SK-N-MC (cell line): ENCODE measurements at regions not wholly inside any gene's neighbourhood (a gene's known extent, or its start where the extent isn't known, plus 50 kb on each side); places are given as distances from the start of the nearest gene placed in this dataset.
"Not testable (repeated sequence)": the region's sequence is repeated elsewhere in the genome, so short reads cannot be mapped to it uniquely, and the experiment has no call there.

ENCODE experiments used
- DNase-seq: peaks from one replicate; pipeline ENCODE4 v3.0.0-alpha.2; 2011; ENCODE audit warnings: low read depth, low spot score
- H3K27ac ChIP-seq: fragments of 200-600 bp; sonication (generic); 2 replicates; pipeline ENCODE4 v1.5.1; 2016; ENCODE audit warnings: mixed run types
- H3K36me3 ChIP-seq: fragments of 200-600 bp; sonication (generic); 2 replicates; pipeline ENCODE4 v1.6.1; 2017; ENCODE audit warnings: antibody characterized with exemption, low read length, mixed read lengths; ENCODE audit not compliant: insufficient read depth
- H3K4me3 ChIP-seq: fragments of 200-600 bp; sonication (generic); 2 replicates; pipeline ENCODE4 v1.5.1; 2016
- H3K9ac ChIP-seq: fragments of 200-600 bp; sonication (generic); 2 replicates; pipeline ENCODE4 v1.8.0; 2017; ENCODE audit warnings: mixed run types, mixed read lengths; ENCODE audit not compliant: insufficient read length
- H3K9me3 ChIP-seq: fragments of 200-600 bp; sonication (generic); 2 replicates; pipeline ENCODE4 v1.6.1; 2017; ENCODE audit warnings: low read depth, mild to moderate bottlenecking, antibody characterized with exemption, low read length, moderate library complexity, mixed read lengths
- EZH2 ChIP-seq: fragments of 200-600 bp; sonication (generic); IDR thresholded peaks from one replicate; pipeline ENCODE4 v1.6.1; 2017; ENCODE audit warnings: antibody characterized with exemption
- FOXP2 ChIP-seq: optimal IDR thresholded peaks from 2 replicates; pipeline ENCODE3; 2011; ENCODE audit warnings: mild to moderate bottlenecking, moderate library complexity; ENCODE audit not compliant: insufficient read depth; ENCODE audit errors: extremely low read length, control extremely low read depth
- POLR2AphosphoS5 ChIP-seq: IDR thresholded peaks from 2 replicates; pipeline ENCODE4 v1.6.1; 2012; ENCODE audit warnings: mild to moderate bottlenecking, low read depth, low read length, borderline replicate concordance

GRCh38 chr14:86780461-86780860, 1212.5 kb downstream of the GALC start:
- peak; percentile 81 for DNase-seq
- Histone ChIP-seq H3K4me3 (peak overlapping the region; percentile 1; the same call in 1 of the 2 replicates), H3K9ac (no peak overlapping the region), H3K9me3 (no peaks in the 10 kb centered on the region), H3K27ac (peak overlapping the region; percentile 60), H3K36me3 (no peaks in the 10 kb centered on the region)
- TF ChIP-seq POLR2AphosphoS5 (peak; percentile 19; the same call in 1 of the 2 replicates), FOXP2 (no peak)

GRCh38 chr14:86779416-86779815, 1213.6 kb downstream of the GALC start:
- Histone ChIP-seq H3K27ac (no peak overlapping the region), H3K9me3 (no peaks in the 10 kb centered on the region), H3K4me3 (no peak overlapping the region), H3K36me3 (no peaks in the 10 kb centered on the region), H3K9ac (no peak overlapping the region)
- DNase-seq, result no peak
- TF ChIP-seq EZH2, result no peak
- no peak for TF ChIP-seq FOXP2
- TF ChIP-seq POLR2AphosphoS5, result no peak

- no peak overlapping the region for H3K9ac ChIP-seq
- no peak for DNase-seq
- no peak overlapping the region for H3K4me3 ChIP-seq
- H3K9me3 ChIP-seq, result no peaks in the 10 kb centered on the region
- no peaks in the 10 kb centered on the region for H3K36me3 ChIP-seq
- no peak overlapping the region for H3K27ac ChIP-seq
- TF ChIP-seq EZH2 (no peak), FOXP2 (no peak), POLR2AphosphoS5 (no peak)
These were observed 1214.9 kb downstream of the GALC start for GRCh38 chr14:86777963-86778602.

- not testable (repeated sequence) for H3K9ac ChIP-seq, H3K9me3 ChIP-seq, DNase-seq, H3K36me3 ChIP-seq, H3K27ac ChIP-seq, H3K4me3 ChIP-seq
These were observed 1217.1 kb downstream of the GALC start for GRCh38 chr14:86775896-86776295.

- H3K9ac ChIP-seq, result no peak overlapping the region
- no peaks in the 10 kb centered on the region for H3K36me3 ChIP-seq
- H3K4me3 ChIP-seq, result no peak overlapping the region
- no peak for DNase-seq
- H3K9me3 ChIP-seq, result no peaks in the 10 kb centered on the region
- no peak overlapping the region for H3K27ac ChIP-seq
- TF ChIP-seq FOXP2, result no peak
- no peak for TF ChIP-seq POLR2AphosphoS5
- TF ChIP-seq EZH2, result no peak
These were observed 1218.1 kb downstream of the GALC start for GRCh38 chr14:86774916-86775315.

- no peak for DNase-seq
- Histone ChIP-seq H3K36me3 (no peaks in the 10 kb centered on the region), H3K9ac (no peak overlapping the region), H3K27ac (no peak overlapping the region), H3K9me3 (no peaks in the 10 kb centered on the region), H3K4me3 (no peak overlapping the region)
- TF ChIP-seq EZH2 (no peak), POLR2AphosphoS5 (no peak), FOXP2 (no peak)
These were observed 1220.9 kb downstream of the GALC start for GRCh38 chr14:86772075-86772474.

GRCh38 chr14:86770186-86770585, 1222.8 kb downstream of the GALC start:
- no peak overlapping the region for H3K4me3 ChIP-seq
- no peak overlapping the region for H3K27ac ChIP-seq
- H3K36me3 ChIP-seq, result no peaks in the 10 kb centered on the region
- no peaks in the 10 kb centered on the region for H3K9me3 ChIP-seq
- H3K9ac ChIP-seq, result no peak overlapping the region
- TF ChIP-seq FOXP2 (no peak), POLR2AphosphoS5 (no peak), EZH2 (no peak)
- no peak for DNase-seq

- DNase-seq, result no peak
- TF ChIP-seq POLR2AphosphoS5 (no peak), EZH2 (no peak), FOXP2 (no peak)
- Histone ChIP-seq H3K27ac (no peak overlapping the region), H3K9ac (no peak overlapping the region), H3K36me3 (no peaks in the 10 kb centered on the region), H3K4me3 (no peak overlapping the region), H3K9me3 (no peaks in the 10 kb centered on the region)
These were observed 1226.5 kb downstream of the GALC start for GRCh38 chr14:86766469-86766868.

- Histone ChIP-seq H3K9me3 (no peaks in the 10 kb centered on the region), H3K27ac (no peak overlapping the region), H3K9ac (no peak overlapping the region), H3K4me3 (no peak overlapping the region), H3K36me3 (no peaks in the 10 kb centered on the region)
- DNase-seq, result no peak
- no peak for TF ChIP-seq POLR2AphosphoS5
- TF ChIP-seq FOXP2, result no peak
- no peak for TF ChIP-seq EZH2
These were observed 1231.4 kb downstream of the GALC start for GRCh38 chr14:86761611-86762010.
